ENCODE measurements at regions not wholly inside any gene's neighbourhood (a gene's known extent, or its start where the extent isn't known, plus 50 kb on each side); places are given as distances from the start of the nearest gene placed in this dataset.
A peak's percentile ranks its signal among the peaks of the same experiment; 100 is the strongest.

- Histone ChIP-seq H3K4me1 (ENCODE audit: insufficient read depth, low read length, poor library complexity, severe bottlenecking) (no peaks in the 10 kb centered on the region), H3K9me2 (ENCODE audit: insufficient read depth, low read length) (no peaks in the 10 kb centered on the region), H3K4me3 (ENCODE audit: low read depth, low read length, poor library complexity, severe bottlenecking) (no peak overlapping the region), H3K36me3 (ENCODE audit: insufficient read depth, low read length) (no peaks in the 10 kb centered on the region), H4K20me1 (ENCODE audit: insufficient read depth, low read length) (no peaks in the 10 kb centered on the region), H3K79me2 (ENCODE audit: insufficient read depth, low read depth, low read length) (no peaks in the 10 kb centered on the region), H3K9me3 (ENCODE audit: low read length) (no peaks in the 10 kb centered on the region), H3K4me2 (ENCODE audit: low read length) (no peak overlapping the region), H2AFZ (ENCODE audit: low read length) (no peak overlapping the region), H3K27ac (ENCODE audit: low read depth, low read length, poor library complexity, severe bottlenecking) (no peak overlapping the region)
- intact Hi-C loops (cut with micrococcal nuclease; ENCODE audit: unreplicated experiment): no loop called here
- ChIA-PET CTCF (ENCODE audit: unreplicated experiment) (no interaction called here), POLR2A (no interaction called here)
- no peak for DNase-seq (ENCODE audit: low spot score)
- BruUV-seq (replicated peaks): no TSS peak
- no peak for TF ChIP-seq CTCF (conservative IDR thresholded peaks at IDR 0.05; ENCODE audit: low read length)
- TF ChIP-seq EZH2phosphoT487 (IDR thresholded peaks at IDR 0.05; ENCODE audit: borderline replicate concordance, low read depth, low read length): no peak
These were observed 244.7 kb upstream of the BTBD3 start for GRCh38 chr20:11672959-11673358.

- H3K27ac ChIP-seq (ENCODE audit: low read depth, low read length, poor library complexity, severe bottlenecking): no peak overlapping the region
- POLR2A ChIA-PET: interaction anchor here (0.5 to 0.9 kb wide), 3 partner anchors 8 to 345 kb away, joined by 3 to 4 read pairs (median 3); no protein-coding TSS in a partner anchor
- no peak overlapping the region for H3K4me3 ChIP-seq (ENCODE audit: low read depth, low read length, poor library complexity, severe bottlenecking)
- H3K79me2 ChIP-seq (ENCODE audit: insufficient read depth, low read depth, low read length): no peaks in the 10 kb centered on the region
- no peak for TF ChIP-seq EZH2phosphoT487 (IDR thresholded peaks at IDR 0.05; ENCODE audit: borderline replicate concordance, low read depth, low read length)
- TF ChIP-seq CTCF (conservative IDR thresholded peaks at IDR 0.05; ENCODE audit: low read length): no peak
- CTCF ChIA-PET (ENCODE audit: unreplicated experiment): no interaction called here
- no peaks in the 10 kb centered on the region for H3K9me3 ChIP-seq (ENCODE audit: low read length)
- no peaks in the 10 kb centered on the region for H3K9me2 ChIP-seq (ENCODE audit: insufficient read depth, low read length)
- DNase-seq (ENCODE audit: low spot score): no peak
- H3K36me3 ChIP-seq (ENCODE audit: insufficient read depth, low read length): no peaks in the 10 kb centered on the region
- intact Hi-C loops (cut with micrococcal nuclease; ENCODE audit: unreplicated experiment): no loop called here
- no peaks in the 10 kb centered on the region for H4K20me1 ChIP-seq (ENCODE audit: insufficient read depth, low read length)
- BruUV-seq (replicated peaks): no TSS peak
- no peak overlapping the region for H2AFZ ChIP-seq (ENCODE audit: low read length)
- H3K4me1 ChIP-seq (ENCODE audit: insufficient read depth, low read length, poor library complexity, severe bottlenecking): no peaks in the 10 kb centered on the region
- H3K4me2 ChIP-seq (ENCODE audit: low read length): no peak overlapping the region
These were observed 241.6 kb upstream of the BTBD3 start for GRCh38 chr20:11675920-11676629.

GRCh38 chr20:11676630-11677287 lies 240.9 kb upstream of the BTBD3 start:
- Histone ChIP-seq H3K4me2 (ENCODE audit: low read length) (no peak overlapping the region), H3K4me3 (ENCODE audit: low read depth, low read length, poor library complexity, severe bottlenecking) (no peak overlapping the region), H2AFZ (ENCODE audit: low read length) (no peak overlapping the region), H3K36me3 (ENCODE audit: insufficient read depth, low read length) (no peaks in the 10 kb centered on the region), H3K9me2 (ENCODE audit: insufficient read depth, low read length) (no peaks in the 10 kb centered on the region), H3K9me3 (ENCODE audit: low read length) (no peaks in the 10 kb centered on the region), H3K27ac (ENCODE audit: low read depth, low read length, poor library complexity, severe bottlenecking) (no peak overlapping the region), H3K79me2 (ENCODE audit: insufficient read depth, low read depth, low read length) (no peaks in the 10 kb centered on the region), H3K4me1 (ENCODE audit: insufficient read depth, low read length, poor library complexity, severe bottlenecking) (no peaks in the 10 kb centered on the region), H4K20me1 (ENCODE audit: insufficient read depth, low read length) (no peaks in the 10 kb centered on the region)
- ChIA-PET CTCF (ENCODE audit: unreplicated experiment) (no interaction called here), POLR2A (interaction anchor here (0.5 to 0.9 kb wide), 5 partner anchors 9 to 1583 kb away, joined by 3 to 4 read pairs (median 4); no protein-coding TSS in a partner anchor)
- TF ChIP-seq CTCF (conservative IDR thresholded peaks at IDR 0.05; ENCODE audit: low read length) (peak; percentile 81), EZH2phosphoT487 (IDR thresholded peaks at IDR 0.05; ENCODE audit: borderline replicate concordance, low read depth, low read length) (no peak)
- no TSS peak for BruUV-seq (replicated peaks)
- peak; percentile 8 for DNase-seq (ENCODE audit: low spot score)
- intact Hi-C loops (cut with micrococcal nuclease; ENCODE audit: unreplicated experiment): no loop called here
